Testis (tissue), 2 donors: ENCODE measurements at regions not wholly inside any gene's neighbourhood (a gene's known extent, or its start where the extent isn't known, plus 50 kb on each side); places are given as distances from the start of the nearest gene placed in this dataset.

ENCODE experiments used
- CTCF ChIP-seq, 3 experiments: fragments of 450-650 bp in 2 of 3; fragments of 200-600 bp in 1 of 3; sonication (generic) in 1 of 3; IDR thresholded peaks; one replicate each; pipeline ENCODE4 v1.5.1; 2016 to 2019; ENCODE audit warnings: antibody characterized with exemption in 3 of 3, mild to moderate bottlenecking in 2 of 3, moderate library complexity in 1 of 3
- POLR2A ChIP-seq: fragments of 450-650 bp; IDR thresholded peaks from one replicate; pipeline ENCODE4 v1.6.1; 2017; ENCODE audit warnings: antibody characterized with exemption, mild to moderate bottlenecking, moderate library complexity

GRCh38 chr11:127862406-127862805 is 725.0 kb downstream of the ETS1 start:
- TF ChIP-seq POLR2A = no peak
- no peak for TF ChIP-seq CTCF (IDR thresholded peaks at IDR 0.05)
